ENCODE measurements at regions not wholly inside any gene's neighbourhood (a gene's known extent, or its start where the extent isn't known, plus 50 kb on each side); places are given as distances from the start of the nearest gene placed in this dataset.
A peak's percentile ranks its signal among the peaks of the same experiment; 100 is the strongest.
"Not testable (repeated sequence)": the region's sequence is repeated elsewhere in the genome, so short reads cannot be mapped to it uniquely, and the experiment has no call there.

- DNase-seq (ENCODE audit: low read depth, low spot score) = peak; percentile 80
These were observed 404.9 kb downstream of the CPS1 start for GRCh38 chr2:210961249-210961648.

- DNase-seq (ENCODE audit: low read depth, low spot score) = no peak
These were observed 407.0 kb downstream of the CPS1 start for GRCh38 chr2:210963386-210963785.

- DNase-seq (ENCODE audit: low read depth, low spot score) = no peak
These were observed 407.9 kb downstream of the CPS1 start for GRCh38 chr2:210964141-210964764.

- DNase-seq (ENCODE audit: low read depth, low spot score) = no peak
These were observed 409.1 kb downstream of the CPS1 start for GRCh38 chr2:210965472-210965871.

GRCh38 chr2:210966330-210966729 lies 409.9 kb downstream of the CPS1 start:
- DNase-seq (ENCODE audit: low read depth, low spot score) = no peak

- no peak for DNase-seq (ENCODE audit: low read depth, low spot score)
These were observed 415.0 kb downstream of the CPS1 start for GRCh38 chr2:210971431-210971830.

- DNase-seq (ENCODE audit: low read depth, low spot score) = not testable (repeated sequence)
These were observed 430.4 kb downstream of the CPS1 start for GRCh38 chr2:210986806-210987205.

GRCh38 chr2:210991107-210991506 lies 434.7 kb downstream of the CPS1 start:
- DNase-seq (ENCODE audit: low read depth, low spot score) = no peak

- DNase-seq (ENCODE audit: low read depth, low spot score) = no peak
These were observed 437.7 kb downstream of the CPS1 start for GRCh38 chr2:210994104-210994503.

GRCh38 chr2:210997373-210997772 lies 441.0 kb downstream of the CPS1 start:
- peak; percentile 18 for DNase-seq (ENCODE audit: low read depth, low spot score)

- no peak for DNase-seq (ENCODE audit: low read depth, low spot score)
These were observed 441.9 kb downstream of the CPS1 start for GRCh38 chr2:210998334-210998733.

- DNase-seq (ENCODE audit: low read depth, low spot score) = no peak
These were observed 458.0 kb downstream of the CPS1 start for GRCh38 chr2:211014376-211014775.

- DNase-seq (ENCODE audit: low read depth, low spot score) = no peak
These were observed 458.5 kb downstream of the CPS1 start for GRCh38 chr2:211014906-211015305.

- DNase-seq (ENCODE audit: low read depth, low spot score) = not testable (repeated sequence)
These were observed 468.7 kb downstream of the CPS1 start for GRCh38 chr2:211025089-211025488.

- DNase-seq (ENCODE audit: low read depth, low spot score) = no peak
These were observed 469.7 kb downstream of the CPS1 start for GRCh38 chr2:211026109-211026508.

GRCh38 chr2:211027976-211028375 lies 471.6 kb downstream of the CPS1 start:
- no peak for DNase-seq (ENCODE audit: low read depth, low spot score)

- peak; percentile 28 for DNase-seq (ENCODE audit: low read depth, low spot score)
These were observed 477.4 kb downstream of the CPS1 start for GRCh38 chr2:211033765-211034164.

GRCh38 chr2:211035548-211036185 lies 479.3 kb downstream of the CPS1 start:
- peak; percentile 45 for DNase-seq (ENCODE audit: low read depth, low spot score)

- no peak for DNase-seq (ENCODE audit: low read depth, low spot score)
These were observed 488.6 kb downstream of the CPS1 start for GRCh38 chr2:211045025-211045424.

GRCh38 chr2:211049321-211050018 lies 493.1 kb downstream of the CPS1 start:
- DNase-seq (ENCODE audit: low read depth, low spot score) = no peak

- DNase-seq (ENCODE audit: low read depth, low spot score) = no peak
These were observed 499.0 kb downstream of the CPS1 start for GRCh38 chr2:211055438-211055837.

- DNase-seq (ENCODE audit: low read depth, low spot score) = no peak
These were observed 505.4 kb downstream of the CPS1 start for GRCh38 chr2:211061612-211062296.

- DNase-seq (ENCODE audit: low read depth, low spot score) = no peak
These were observed 505.9 kb downstream of the CPS1 start for GRCh38 chr2:211062297-211062612.

Data from astrocyte of the hippocampus (primary cell).